ENCODE measurements at regions not wholly inside any gene's neighbourhood (a gene's known extent, or its start where the extent isn't known, plus 50 kb on each side); places are given as distances from the start of the nearest gene placed in this dataset.

DNA sequence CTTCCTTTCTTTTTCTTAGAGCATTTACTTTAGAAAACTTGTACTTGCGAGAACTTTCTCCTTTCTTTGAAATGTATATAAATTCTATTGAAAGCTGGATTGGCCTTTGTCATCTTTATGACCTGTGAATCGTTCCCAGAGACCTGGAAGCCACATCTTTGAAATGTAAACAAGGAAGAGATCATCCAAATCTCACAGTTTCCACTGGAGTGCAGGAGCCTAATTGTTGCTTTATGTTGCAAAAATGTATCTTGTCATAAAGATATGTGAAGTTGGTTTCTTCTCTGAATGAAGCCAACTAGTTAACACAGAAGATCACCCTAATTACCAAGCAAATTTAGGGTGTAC lies 1101.8 kb downstream of the TAF11L14 start:
- TF ChIP-seq, protein P1, sequence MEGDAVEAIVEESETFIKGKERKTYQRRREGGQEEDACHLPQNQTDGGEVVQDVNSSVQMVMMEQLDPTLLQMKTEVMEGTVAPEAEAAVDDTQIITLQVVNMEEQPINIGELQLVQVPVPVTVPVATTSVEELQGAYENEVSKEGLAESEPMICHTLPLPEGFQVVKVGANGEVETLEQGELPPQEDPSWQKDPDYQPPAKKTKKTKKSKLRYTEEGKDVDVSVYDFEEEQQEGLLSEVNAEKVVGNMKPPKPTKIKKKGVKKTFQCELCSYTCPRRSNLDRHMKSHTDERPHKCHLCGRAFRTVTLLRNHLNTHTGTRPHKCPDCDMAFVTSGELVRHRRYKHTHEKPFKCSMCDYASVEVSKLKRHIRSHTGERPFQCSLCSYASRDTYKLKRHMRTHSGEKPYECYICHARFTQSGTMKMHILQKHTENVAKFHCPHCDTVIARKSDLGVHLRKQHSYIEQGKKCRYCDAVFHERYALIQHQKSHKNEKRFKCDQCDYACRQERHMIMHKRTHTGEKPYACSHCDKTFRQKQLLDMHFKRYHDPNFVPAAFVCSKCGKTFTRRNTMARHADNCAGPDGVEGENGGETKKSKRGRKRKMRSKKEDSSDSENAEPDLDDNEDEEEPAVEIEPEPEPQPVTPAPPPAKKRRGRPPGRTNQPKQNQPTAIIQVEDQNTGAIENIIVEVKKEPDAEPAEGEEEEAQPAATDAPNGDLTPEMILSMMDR (IDR thresholded peaks at IDR 0.05): no peak
- no peak for TF ChIP-seq ZFX (IDR thresholded peaks at IDR 0.05; ENCODE audit: borderline replicate concordance)

Data from 22Rv1 (cell line).